HEK293T (cell line): ENCODE measurements at regions not wholly inside any gene's neighbourhood (a gene's known extent, or its start where the extent isn't known, plus 50 kb on each side); places are given as distances from the start of the nearest gene placed in this dataset.

ENCODE experiments used
- ARNT ChIP-seq: fragments of 450-650 bp; IDR thresholded peaks from 2 replicates; pipeline ENCODE4 v1.6.1; 2017; ENCODE audit warnings: mild to moderate bottlenecking
- BHLHE40 ChIP-seq: fragments of 450-650 bp; IDR thresholded peaks from 2 replicates; pipeline ENCODE4 v1.6.1; 2016; ENCODE audit warnings: mild to moderate bottlenecking, moderate library complexity, borderline replicate concordance
- ELF4 ChIP-seq: fragments of 450-650 bp; IDR thresholded peaks from 2 replicates; pipeline ENCODE4 v1.6.1; 2017; ENCODE audit warnings: antibody characterized with exemption
- FOXA1 ChIP-seq: fragments of 450-650 bp; IDR thresholded peaks from 2 replicates; pipeline ENCODE4 v1.6.1; 2016; ENCODE audit warnings: mild to moderate bottlenecking
- FOXM1 ChIP-seq: fragments of 450-650 bp; IDR thresholded peaks from 2 replicates; pipeline ENCODE4 v1.6.1; 2017; ENCODE audit warnings: mild to moderate bottlenecking, borderline replicate concordance
- HDGF ChIP-seq: fragments of 450-650 bp; IDR thresholded peaks from 2 replicates; pipeline ENCODE4 v1.6.1; 2017; ENCODE audit warnings: antibody characterized with exemption, borderline replicate concordance
- L3MBTL2 ChIP-seq: fragments of 450-650 bp; conservative IDR thresholded peaks from 2 replicates; pipeline ENCODE4 v1.6.1; 2016; ENCODE audit warnings: mild to moderate bottlenecking
- LEF1 ChIP-seq: fragments of 450-650 bp; IDR thresholded peaks from 2 replicates; pipeline ENCODE4 v1.6.1; 2017; ENCODE audit warnings: mild to moderate bottlenecking, borderline replicate concordance
- NFRKB ChIP-seq: fragments of 450-650 bp; IDR thresholded peaks from 2 replicates; pipeline ENCODE4 v1.6.1; 2016; ENCODE audit warnings: mild to moderate bottlenecking, moderate library complexity
- SP1 ChIP-seq: fragments of 450-650 bp; IDR thresholded peaks from 2 replicates; pipeline ENCODE4 v1.6.1; 2017
- SUZ12 ChIP-seq: fragments of 450-650 bp; IDR thresholded peaks from 2 replicates; pipeline ENCODE4 v1.6.1; 2016; ENCODE audit warnings: mild to moderate bottlenecking
- TARDBP ChIP-seq: fragments of 450-650 bp; IDR thresholded peaks from 2 replicates; pipeline ENCODE4 v1.6.1; 2016
- ZNF384 ChIP-seq: fragments of 450-650 bp; IDR thresholded peaks from 2 replicates; pipeline ENCODE4 v1.6.1; 2016

- TF ChIP-seq L3MBTL2 (no peak), BHLHE40 (no peak), TARDBP (no peak), LEF1 (no peak), SP1 (no peak), ARNT (no peak), SUZ12 (no peak), NFRKB (no peak), ZNF384 (no peak), FOXM1 (no peak), HDGF (no peak), FOXA1 (no peak), ELF4 (no peak)
These were observed 402.2 kb upstream of the AADAT start for GRCh38 chr4:170491981-170492380.
